ACC112 (cell line): ENCODE measurements at regions not wholly inside any gene's neighbourhood (a gene's known extent, or its start where the extent isn't known, plus 50 kb on each side); places are given as distances from the start of the nearest gene placed in this dataset.

ENCODE experiments used
- H2AFZ ChIP-seq: fragments of 200-600 bp; sonication (generic); one replicate; pipeline ENCODE4 v1.6.0; 2017; ENCODE audit warnings: antibody characterized with exemption, low read length; ENCODE audit not compliant: unreplicated experiment
- H3K27ac ChIP-seq: fragments of 200-600 bp; sonication (generic); 2 replicates; pipeline ENCODE4 v1.5.1; 2014; ENCODE audit warnings: low read depth, mild to moderate bottlenecking, antibody characterized with exemption, low read length, moderate library complexity
- H3K27me3 ChIP-seq: fragments of 200-600 bp; sonication (generic); 2 replicates; pipeline ENCODE4 v1.6.1; 2014; ENCODE audit warnings: mild to moderate bottlenecking, antibody characterized with exemption, low read length, moderate library complexity, mixed read lengths; ENCODE audit not compliant: insufficient read depth
- H3K36me3 ChIP-seq: fragments of 200-600 bp; sonication (generic); 2 replicates; pipeline ENCODE4 v1.6.1; 2016; ENCODE audit warnings: mild to moderate bottlenecking, antibody characterized with exemption, low read length, moderate library complexity, mixed read lengths; ENCODE audit not compliant: insufficient read depth
- H3K4me1 ChIP-seq: fragments of 200-600 bp; sonication (generic); one replicate; pipeline ENCODE4 v1.6.1; 2016; ENCODE audit warnings: low read length, mixed read lengths; ENCODE audit not compliant: insufficient read depth, unreplicated experiment, control insufficient read depth
- H3K4me3 ChIP-seq: fragments of 200-600 bp; sonication (generic); 2 replicates; pipeline ENCODE4 v1.5.1; 2014; ENCODE audit warnings: mild to moderate bottlenecking, low read depth, low read length
- H3K79me2 ChIP-seq: fragments of 200-600 bp; sonication (generic); one replicate; pipeline ENCODE4 v1.6.0; 2016; ENCODE audit warnings: low read length; ENCODE audit not compliant: control insufficient read depth, unreplicated experiment, insufficient read depth

GRCh38 chr18:55790296-55790695 lies 202.3 kb upstream of the TCF4 start:
- peaks cover 14% of the 10 kb centered on the region for H3K4me1 ChIP-seq
- no peak overlapping the region for H2AFZ ChIP-seq
- H3K27me3 ChIP-seq = no peaks in the 10 kb centered on the region
- H3K4me3 ChIP-seq = peak overlapping the region; percentile 24; the same call in 1 of the 2 replicates
- no peaks in the 10 kb centered on the region for H3K79me2 ChIP-seq
- no peaks in the 10 kb centered on the region for H3K36me3 ChIP-seq
- peak overlapping the region; percentile 13; the same call in 1 of the 2 replicates for H3K27ac ChIP-seq

- Histone ChIP-seq H3K4me3 (no peak overlapping the region), H3K36me3 (no peaks in the 10 kb centered on the region), H3K4me1 (peaks cover 14% of the 10 kb centered on the region), H2AFZ (no peak overlapping the region), H3K79me2 (no peaks in the 10 kb centered on the region), H3K27me3 (no peaks in the 10 kb centered on the region), H3K27ac (no peak overlapping the region)
Observed at GRCh38 chr18:55787536-55788073, 199.6 kb upstream of the TCF4 start.

GRCh38 chr18:55786651-55787272 lies 198.8 kb upstream of the TCF4 start:
- no peaks in the 10 kb centered on the region for H3K79me2 ChIP-seq
- no peak overlapping the region for H3K27ac ChIP-seq
- H3K36me3 ChIP-seq = no peaks in the 10 kb centered on the region
- no peak overlapping the region for H2AFZ ChIP-seq
- H3K4me3 ChIP-seq = no peak overlapping the region
- H3K27me3 ChIP-seq = no peaks in the 10 kb centered on the region
- peaks cover 14% of the 10 kb centered on the region for H3K4me1 ChIP-seq

DNA sequence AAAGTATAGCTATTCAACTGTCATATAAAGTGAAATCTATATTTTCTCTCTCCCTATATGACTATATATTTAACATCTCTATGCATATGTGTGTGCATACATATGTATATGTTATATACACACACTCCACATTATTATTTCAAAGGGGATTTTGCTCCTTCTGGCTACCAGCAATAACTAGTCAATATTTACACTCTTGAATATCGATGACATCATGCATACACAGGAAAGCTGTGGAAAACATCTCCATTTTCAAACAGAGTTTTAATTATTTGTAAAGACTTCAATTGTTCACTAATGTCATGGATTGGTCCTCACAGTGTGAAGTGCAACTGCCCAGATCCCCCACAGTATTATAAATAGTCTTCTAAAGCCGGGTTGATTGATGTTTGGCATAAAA lies 195.9 kb upstream of the TCF4 start:
- Histone ChIP-seq H2AFZ (no peak overlapping the region), H3K27me3 (no peaks in the 10 kb centered on the region), H3K4me3 (no peak overlapping the region), H3K79me2 (no peaks in the 10 kb centered on the region), H3K27ac (no peak overlapping the region), H3K4me1 (peaks cover 11% of the 10 kb centered on the region), H3K36me3 (no peaks in the 10 kb centered on the region)

DNA sequence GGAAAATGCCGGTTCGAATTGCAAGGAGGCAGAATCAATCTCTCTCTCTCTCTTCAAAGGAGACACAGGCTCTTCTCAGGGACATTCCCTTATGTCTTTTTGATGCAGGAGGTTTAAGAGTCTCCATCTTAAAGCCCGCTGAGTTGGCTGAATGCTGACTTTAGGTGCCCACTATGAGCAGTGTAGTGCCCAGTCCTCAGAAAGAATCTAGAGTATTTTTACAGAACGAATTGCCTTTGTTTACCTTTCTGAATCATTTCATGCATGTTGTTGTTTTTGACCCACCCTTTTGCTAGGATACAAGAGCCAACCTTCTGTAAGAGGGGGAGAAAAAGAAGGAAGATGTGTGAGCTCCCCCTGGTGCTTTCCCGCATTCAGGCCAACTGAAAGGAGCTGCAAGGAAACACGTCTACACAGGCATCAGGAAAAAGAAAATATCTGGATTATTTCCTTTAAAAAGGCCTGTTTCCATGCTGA lies 193.5 kb upstream of the TCF4 start:
- no peak overlapping the region for H3K4me3 ChIP-seq
- peak overlapping the region; percentile 6; the same call in 1 of the 2 replicates for H3K27ac ChIP-seq
- H3K79me2 ChIP-seq = no peaks in the 10 kb centered on the region
- no peaks in the 10 kb centered on the region for H3K36me3 ChIP-seq
- H2AFZ ChIP-seq = peak overlapping the region; percentile 95
- H3K4me1 ChIP-seq = peaks cover 11% of the 10 kb centered on the region
- no peaks in the 10 kb centered on the region for H3K27me3 ChIP-seq

DNA sequence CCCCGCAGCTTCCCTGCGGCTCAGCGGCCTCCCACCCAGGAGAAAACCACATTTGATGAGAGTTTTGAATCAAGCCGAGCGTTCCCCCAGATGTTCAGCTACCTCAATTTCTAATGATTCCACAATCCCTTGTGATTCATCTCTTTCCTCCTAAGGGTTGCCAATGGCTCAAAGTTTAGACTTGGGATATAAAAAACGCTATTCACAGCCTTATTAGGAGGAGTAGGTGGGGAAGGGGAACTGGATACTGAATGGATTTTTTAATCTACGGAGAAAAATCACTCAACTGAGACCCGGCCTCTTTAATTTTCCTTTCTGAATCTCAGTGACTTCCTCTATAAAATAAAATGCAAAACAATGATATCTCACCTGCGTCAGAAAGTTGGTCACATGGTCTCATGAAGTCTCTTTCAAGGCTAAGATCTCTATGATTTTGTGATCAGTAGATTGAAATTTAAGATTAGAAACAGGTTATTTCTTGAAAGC lies 192.6 kb upstream of the TCF4 start:
- Histone ChIP-seq H3K27ac (peak overlapping the region; percentile 6; the same call in 1 of the 2 replicates), H3K4me3 (peak overlapping the region; percentile 83), H2AFZ (peak overlapping the region; percentile 95), H3K79me2 (no peaks in the 10 kb centered on the region), H3K36me3 (no peaks in the 10 kb centered on the region), H3K27me3 (no peaks in the 10 kb centered on the region), H3K4me1 (peaks cover 11% of the 10 kb centered on the region)

DNA sequence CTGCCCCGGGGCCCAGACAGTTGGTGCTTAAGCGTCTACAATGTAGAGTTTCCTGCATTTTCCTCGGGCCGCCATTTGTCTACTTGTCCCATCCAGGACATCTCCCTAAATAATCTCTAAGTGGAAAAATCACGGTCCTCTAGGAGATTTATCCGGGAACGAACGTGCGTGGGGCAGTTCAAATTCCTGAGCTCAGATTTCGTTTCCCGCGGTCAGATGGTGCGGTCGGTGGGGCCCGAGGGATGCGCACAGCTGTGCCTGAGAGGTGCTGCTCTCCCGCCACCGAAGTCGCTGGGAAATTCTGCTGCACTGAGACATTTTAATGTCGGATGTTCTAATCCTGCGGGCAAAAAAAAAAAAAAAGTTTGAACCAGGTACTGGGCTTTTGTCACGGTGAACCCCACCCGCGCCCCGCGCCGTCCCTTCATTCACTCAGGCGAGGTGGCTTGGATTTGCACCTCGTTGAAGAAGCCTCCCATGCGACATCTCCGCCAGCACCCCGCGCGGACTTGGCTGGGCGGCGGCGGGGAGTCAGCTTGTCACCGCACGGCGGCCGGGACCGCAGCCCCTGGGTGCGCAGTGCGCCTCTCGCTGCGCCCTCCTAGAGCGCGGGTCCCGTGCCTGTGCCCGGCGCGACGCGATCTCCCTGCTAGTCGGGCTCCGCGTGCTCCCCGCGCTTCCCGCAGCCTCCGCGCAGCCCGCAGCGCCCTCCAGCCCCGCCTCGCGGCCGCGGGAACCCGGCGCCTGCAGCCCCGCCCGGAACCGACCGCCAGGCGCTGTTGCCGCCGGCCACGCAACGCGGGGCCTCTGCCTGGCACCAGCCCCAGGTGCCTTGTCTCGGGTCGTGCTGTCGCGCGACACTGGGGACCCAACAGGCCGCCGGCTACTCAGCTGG lies 191.9 kb upstream of the TCF4 start:
- H3K4me1 ChIP-seq = peaks cover 11% of the 10 kb centered on the region
- H3K79me2 ChIP-seq = no peaks in the 10 kb centered on the region
- peak overlapping the region; percentile 95 for H2AFZ ChIP-seq
- peak overlapping the region; percentile 83 for H3K4me3 ChIP-seq
- H3K27ac ChIP-seq = peak overlapping the region; percentile 6; the same call in 1 of the 2 replicates
- no peaks in the 10 kb centered on the region for H3K36me3 ChIP-seq
- H3K27me3 ChIP-seq = no peaks in the 10 kb centered on the region

DNA sequence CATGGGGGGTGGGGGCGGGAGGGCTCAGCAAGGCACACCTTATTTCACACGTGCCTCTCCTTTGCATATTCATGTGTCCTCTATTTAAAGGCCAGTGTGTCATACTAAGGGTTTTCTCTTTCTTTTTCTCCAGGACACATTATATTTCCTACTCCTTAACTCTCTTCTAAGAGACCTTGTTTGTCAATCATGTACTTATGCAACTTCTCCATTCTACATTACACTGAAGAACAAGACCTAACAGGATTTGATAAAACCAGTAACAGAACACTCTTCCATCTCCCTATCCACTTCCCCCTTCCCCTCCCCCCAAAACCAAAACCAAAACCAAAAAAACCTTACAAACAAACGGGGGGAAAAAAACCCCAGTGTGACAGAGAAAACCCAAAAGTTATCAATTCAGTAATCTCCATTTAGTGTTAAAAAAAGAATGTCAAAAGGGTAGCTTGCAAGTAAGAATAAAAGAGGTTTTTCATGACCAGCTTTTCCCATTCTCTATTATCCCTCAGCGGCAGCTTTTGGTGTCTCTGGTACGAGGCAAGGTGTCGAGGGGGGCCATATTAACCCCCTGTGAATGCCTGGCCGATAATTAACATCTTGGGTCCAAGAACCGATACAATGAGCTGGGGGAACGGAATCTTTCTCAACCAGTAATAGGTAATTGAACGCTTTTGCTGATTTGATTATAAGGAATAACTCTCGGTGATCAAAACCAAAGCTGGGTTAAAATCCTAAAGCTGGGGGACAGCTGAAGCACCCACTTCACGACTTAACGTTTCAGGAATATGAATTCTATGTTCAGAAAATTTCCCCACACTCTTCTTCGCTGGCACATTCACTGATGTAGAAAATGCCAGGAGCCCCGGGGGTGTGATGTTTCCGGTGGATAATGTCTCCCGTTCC lies 191.0 kb upstream of the TCF4 start:
- no peaks in the 10 kb centered on the region for H3K79me2 ChIP-seq
- no peaks in the 10 kb centered on the region for H3K27me3 ChIP-seq
- peak overlapping the region; percentile 95 for H2AFZ ChIP-seq
- H3K4me1 ChIP-seq = peaks cover 11% of the 10 kb centered on the region
- peak overlapping the region; percentile 83 for H3K4me3 ChIP-seq
- H3K36me3 ChIP-seq = no peaks in the 10 kb centered on the region
- H3K27ac ChIP-seq = peak overlapping the region; percentile 13; the same call in 1 of the 2 replicates

DNA sequence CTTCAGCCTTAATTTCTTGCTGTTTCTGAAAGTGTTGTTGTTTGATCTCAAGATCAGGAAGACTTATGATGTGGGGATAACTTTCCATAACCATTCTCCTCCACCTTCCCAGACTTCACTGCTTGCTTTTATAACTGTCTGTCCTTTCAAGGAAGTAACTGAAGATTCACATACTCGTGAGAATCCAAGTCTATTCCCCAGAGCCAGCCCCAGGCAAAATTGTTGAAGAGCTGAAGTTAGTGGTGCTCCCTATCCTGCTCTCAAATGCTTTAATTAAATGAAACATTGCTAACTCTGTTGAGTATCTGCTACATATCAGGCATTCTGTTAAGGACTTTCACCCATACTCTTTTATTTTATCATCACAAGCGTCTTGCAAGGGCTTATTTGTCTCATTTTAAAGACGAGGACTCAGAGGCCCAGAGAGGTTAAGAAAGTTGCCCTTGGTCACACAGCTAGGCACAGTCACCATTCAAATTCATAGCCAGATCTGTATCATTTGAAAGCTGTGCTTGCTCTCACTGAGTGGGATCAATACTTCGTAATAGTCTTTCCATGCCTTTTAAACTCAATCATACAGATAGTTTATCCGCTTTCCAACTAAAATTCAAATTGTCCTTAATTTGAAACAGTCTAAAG lies 189.8 kb upstream of the TCF4 start:
- Histone ChIP-seq H3K79me2 (no peaks in the 10 kb centered on the region), H3K27ac (no peak overlapping the region), H3K4me3 (no peak overlapping the region), H3K4me1 (peaks cover 11% of the 10 kb centered on the region), H3K27me3 (no peaks in the 10 kb centered on the region), H3K36me3 (no peaks in the 10 kb centered on the region), H2AFZ (no peak overlapping the region)
